CD8-positive, alpha-beta memory T cell (primary cell): ENCODE measurements at regions not wholly inside any gene's neighbourhood (a gene's known extent, or its start where the extent isn't known, plus 50 kb on each side); places are given as distances from the start of the nearest gene placed in this dataset.

ENCODE experiments used
- CTCF ChIA-PET: fragments of 350-600 bp; sonication (Branson Sonifier 250); formaldehyde crosslinking; loops from one replicate; lab custom pipeline; 2021; ENCODE audit warnings: antibody characterized with exemption; lab: Charles Lee
- POLR2A ChIA-PET: fragments of 350-600 bp; sonication (Branson Sonifier 250); formaldehyde crosslinking; loops from one replicate; lab custom pipeline; 2021; ENCODE audit warnings: antibody characterized with exemption; lab: Charles Lee
- DNase-seq, 5 donors: peaks; one replicate each; pipeline versions ENCODE4 v3.0.0 to v3.0.0-alpha.2; 2020 to 2022; ENCODE audit warnings: mixed read lengths in 1 of 5
- H3K27ac ChIP-seq: one replicate; pipeline ENCODE4 v1.7.0; 2013; ENCODE audit warnings: low read depth, mild to moderate bottlenecking, low read length, moderate library complexity
- H3K27me3 ChIP-seq: 2 replicates; pipeline ENCODE4 v1.7.0; 2013; ENCODE audit warnings: low read length, mild to moderate bottlenecking; ENCODE audit not compliant: insufficient read depth, poor library complexity, severe bottlenecking
- H3K36me3 ChIP-seq: 2 replicates; pipeline ENCODE4 v1.7.0; 2013; ENCODE audit warnings: mild to moderate bottlenecking, low read length, moderate library complexity; ENCODE audit not compliant: insufficient read depth
- H3K4me1 ChIP-seq: 2 replicates; pipeline ENCODE4 v1.7.0; 2013; ENCODE audit warnings: mild to moderate bottlenecking, low read length, moderate library complexity; ENCODE audit not compliant: insufficient read depth
- H3K4me3 ChIP-seq: 2 replicates; pipeline ENCODE4 v1.7.0; 2013; ENCODE audit warnings: mild to moderate bottlenecking, low read length
- H3K9me3 ChIP-seq: 2 replicates; pipeline ENCODE4 v1.7.0; 2013; ENCODE audit warnings: mild to moderate bottlenecking, low read length
- H3K27ac Mint-ChIP-seq, 8 donors: one replicate each; pipeline ENCODE4 v1.8.0; 2020 to 2021; ENCODE audit warnings: mixed read lengths in 8 of 8, mild to moderate bottlenecking in 6 of 8, inconsistent platforms in 3 of 8, moderate library complexity in 3 of 8
- H3K27me3 Mint-ChIP-seq, 2 donors: one replicate each; pipeline ENCODE4 v1.8.0; 2020 to 2021; ENCODE audit warnings: mixed read lengths in 2 of 2, mild to moderate bottlenecking in 1 of 2, moderate library complexity in 1 of 2
- H3K36me3 Mint-ChIP-seq, 3 donors: one replicate each; pipeline ENCODE4 v1.8.0; 2020 to 2021; ENCODE audit warnings: mixed read lengths in 3 of 3, inconsistent platforms in 1 of 3, mild to moderate bottlenecking in 1 of 3
- H3K4me1 Mint-ChIP-seq, 3 donors: one replicate each; pipeline ENCODE4 v1.8.0; 2020 to 2021; ENCODE audit warnings: mixed read lengths in 3 of 3, inconsistent platforms in 1 of 3, mild to moderate bottlenecking in 1 of 3
- H3K4me3 Mint-ChIP-seq, 7 donors: one replicate each; pipeline ENCODE4 v1.8.0; 2020 to 2021; ENCODE audit warnings: mixed read lengths in 7 of 7, mild to moderate bottlenecking in 6 of 7, moderate library complexity in 4 of 7, inconsistent platforms in 2 of 7
- H3K9me3 Mint-ChIP-seq, 5 donors: one replicate each; pipeline ENCODE4 v1.8.0; 2020 to 2022; ENCODE audit warnings: mixed read lengths in 5 of 5, mild to moderate bottlenecking in 3 of 5, moderate library complexity in 2 of 5, inconsistent platforms in 1 of 5

GRCh38 chr6:15881150-15881549 lies 218.3 kb upstream of the DTNBP1 start:
- H3K9me3 ChIP-seq, result no peaks in the 10 kb centered on the region
- H3K27me3 Mint-ChIP-seq, result peaks cover 0 to 8% of the 10 kb centered on the region in 2 donors
- H3K4me1 ChIP-seq, result peaks cover 13% of the 10 kb centered on the region
- H3K27me3 ChIP-seq, result no peaks in the 10 kb centered on the region
- ChIA-PET CTCF (no interaction called here), POLR2A (no interaction called here)
- H3K4me1 Mint-ChIP-seq, result peaks cover 13 to 21% (median 20%) of the 10 kb centered on the region in 3 donors
- no peak overlapping the region for H3K4me3 ChIP-seq
- H3K27ac Mint-ChIP-seq, result peak overlapping the region in 1 of 8 donors; percentile 76
- H3K9me3 Mint-ChIP-seq, result no peaks in the 10 kb centered on the region
- no peaks in the 10 kb centered on the region for H3K36me3 Mint-ChIP-seq
- no peak for DNase-seq
- H3K27ac ChIP-seq, result no peak overlapping the region
- no peaks in the 10 kb centered on the region for H3K36me3 ChIP-seq
- no peak overlapping the region for H3K4me3 Mint-ChIP-seq

GRCh38 chr6:15880262-15880973 lies 217.6 kb upstream of the DTNBP1 start:
- H3K27me3 ChIP-seq, result no peaks in the 10 kb centered on the region
- POLR2A ChIA-PET, result no interaction called here
- Mint-ChIP-seq H3K9me3 (no peaks in the 10 kb centered on the region), H3K4me3 (peak overlapping the region in 2 of 7 donors; percentile 18 to 29), H3K27me3 (peaks cover 0 to 8% of the 10 kb centered on the region in 2 donors), H3K36me3 (no peaks in the 10 kb centered on the region), H3K27ac (peak overlapping the region in 5 of 8 donors; percentile 9 to 85 (median 44)), H3K4me1 (peaks cover 13 to 21% (median 20%) of the 10 kb centered on the region in 3 donors)
- CTCF ChIA-PET, result interaction anchor here (1.1 kb wide), 1 partner anchor 18 kb away, joined by 4 read pairs; no protein-coding TSS in a partner anchor
- H3K27ac ChIP-seq, result no peak overlapping the region
- peaks cover 13% of the 10 kb centered on the region for H3K4me1 ChIP-seq
- no peak overlapping the region for H3K4me3 ChIP-seq
- no peak for DNase-seq
- no peaks in the 10 kb centered on the region for H3K9me3 ChIP-seq
- H3K36me3 ChIP-seq, result no peaks in the 10 kb centered on the region

GRCh38 chr6:15879371-15880261 lies 216.8 kb upstream of the DTNBP1 start:
- Histone ChIP-seq H3K27me3 (no peaks in the 10 kb centered on the region), H3K36me3 (no peaks in the 10 kb centered on the region), H3K4me3 (no peak overlapping the region), H3K4me1 (peaks cover 13% of the 10 kb centered on the region), H3K9me3 (no peaks in the 10 kb centered on the region), H3K27ac (no peak overlapping the region)
- Mint-ChIP-seq H3K9me3 (no peaks in the 10 kb centered on the region), H3K4me1 (peaks cover 13 to 21% (median 20%) of the 10 kb centered on the region in 3 donors), H3K27me3 (peaks cover 0 to 8% of the 10 kb centered on the region in 2 donors), H3K27ac (peak overlapping the region in 4 of 8 donors; percentile 10 to 85 (median 56)), H3K36me3 (no peaks in the 10 kb centered on the region), H3K4me3 (peak overlapping the region in 5 of 7 donors; percentile 7 to 72 (median 29))
- peak in 4 of 5 donors; percentile 15 to 59 (median 34) for DNase-seq
- ChIA-PET CTCF (interaction anchor here (1.1 kb wide), 1 partner anchor 19 kb away, joined by 4 read pairs; no protein-coding TSS in a partner anchor), POLR2A (interaction anchor here (0.6 kb wide), 1 partner anchor 290 kb away, joined by 6 read pairs; no protein-coding TSS in a partner anchor)

- Histone ChIP-seq H3K4me1 (peaks cover 13% of the 10 kb centered on the region), H3K27me3 (no peaks in the 10 kb centered on the region), H3K36me3 (no peaks in the 10 kb centered on the region), H3K4me3 (no peak overlapping the region), H3K9me3 (no peaks in the 10 kb centered on the region), H3K27ac (no peak overlapping the region)
- peaks cover 13 to 21% (median 20%) of the 10 kb centered on the region in 3 donors for H3K4me1 Mint-ChIP-seq
- DNase-seq, result no peak
- POLR2A ChIA-PET, result no interaction called here
- peaks cover 4 to 6% of the 10 kb centered on the region in 2 donors for H3K27me3 Mint-ChIP-seq
- CTCF ChIA-PET, result no interaction called here
- H3K36me3 Mint-ChIP-seq, result no peaks in the 10 kb centered on the region
- peak overlapping the region in 1 of 8 donors; percentile 12 for H3K27ac Mint-ChIP-seq
- no peaks in the 10 kb centered on the region for H3K9me3 Mint-ChIP-seq
- no peak overlapping the region for H3K4me3 Mint-ChIP-seq
Measured at GRCh38 chr6:15877231-15877630, 214.4 kb upstream of the DTNBP1 start.

- no peak overlapping the region for H3K27ac Mint-ChIP-seq
- no peak overlapping the region for H3K4me3 Mint-ChIP-seq
- peaks cover 13 to 21% (median 20%) of the 10 kb centered on the region in 3 donors for H3K4me1 Mint-ChIP-seq
- no peaks in the 10 kb centered on the region for H3K36me3 ChIP-seq
- H3K4me3 ChIP-seq, result no peak overlapping the region
- no peaks in the 10 kb centered on the region for H3K9me3 Mint-ChIP-seq
- no peak overlapping the region for H3K27ac ChIP-seq
- H3K27me3 Mint-ChIP-seq, result peaks cover under 1 to 8% of the 10 kb centered on the region in 2 donors
- peaks cover 13% of the 10 kb centered on the region for H3K4me1 ChIP-seq
- H3K27me3 ChIP-seq, result no peaks in the 10 kb centered on the region
- ChIA-PET CTCF (no interaction called here), POLR2A (no interaction called here)
- H3K9me3 ChIP-seq, result no peaks in the 10 kb centered on the region
- H3K36me3 Mint-ChIP-seq, result peaks cover 0 to 2% (median 0%) of the 10 kb centered on the region in 3 donors
- DNase-seq, result no peak
Measured at GRCh38 chr6:15876406-15876805, 213.6 kb upstream of the DTNBP1 start.

- peaks cover 0 to 14% of the 10 kb centered on the region in 2 donors for H3K27me3 Mint-ChIP-seq
- Histone ChIP-seq H3K27ac (no peak overlapping the region), H3K9me3 (no peaks in the 10 kb centered on the region), H3K4me1 (peaks cover 13% of the 10 kb centered on the region), H3K36me3 (no peaks in the 10 kb centered on the region), H3K4me3 (no peak overlapping the region), H3K27me3 (no peaks in the 10 kb centered on the region)
- peaks cover 13 to 18% (median 16%) of the 10 kb centered on the region in 3 donors for H3K4me1 Mint-ChIP-seq
- ChIA-PET POLR2A (no interaction called here), CTCF (no interaction called here)
- H3K27ac Mint-ChIP-seq, result peak overlapping the region in 1 of 8 donors; percentile 39
- no peak for DNase-seq
- H3K4me3 Mint-ChIP-seq, result no peak overlapping the region
- no peaks in the 10 kb centered on the region for H3K9me3 Mint-ChIP-seq
- peaks cover 0 to 4% (median 0%) of the 10 kb centered on the region in 3 donors for H3K36me3 Mint-ChIP-seq
Measured at GRCh38 chr6:15875797-15876196, 213.0 kb upstream of the DTNBP1 start.

- Histone ChIP-seq H3K27ac (no peak overlapping the region), H3K4me1 (peaks cover 11% of the 10 kb centered on the region), H3K27me3 (no peaks in the 10 kb centered on the region), H3K36me3 (no peaks in the 10 kb centered on the region), H3K9me3 (no peaks in the 10 kb centered on the region), H3K4me3 (no peak overlapping the region)
- ChIA-PET CTCF (no interaction called here), POLR2A (no interaction called here)
- Mint-ChIP-seq H3K27me3 (peaks cover 0 to 22% of the 10 kb centered on the region in 2 donors), H3K36me3 (peaks cover 0 to 4% (median 0%) of the 10 kb centered on the region in 3 donors), H3K4me1 (peaks cover 6 to 9% (median 8%) of the 10 kb centered on the region in 3 donors), H3K4me3 (no peak overlapping the region), H3K27ac (peak overlapping the region in 1 of 8 donors; percentile 55), H3K9me3 (no peaks in the 10 kb centered on the region)
- DNase-seq, result no peak
Measured at GRCh38 chr6:15874821-15875220, 212.0 kb upstream of the DTNBP1 start.
